SHP77 (cell line): ENCODE measurements at regions not wholly inside any gene's neighbourhood (a gene's known extent, or its start where the extent isn't known, plus 50 kb on each side); places are given as distances from the start of the nearest gene placed in this dataset.

Source experiments
- DNase-seq, 2 experiments: peaks; one replicate each; lab custom pipeline; 2025; lab: John Stamatoyannopoulos, UW

- DNase-seq: no peak
Measured at GRCh38 chr20:60857708-60858107, 394.4 kb upstream of the CDH4 start.

- DNase-seq: no peak
Measured at GRCh38 chr20:60862601-60863000, 389.5 kb upstream of the CDH4 start.

GRCh38 chr20:60863548-60863947, 388.5 kb upstream of the CDH4 start:
- DNase-seq: no peak

GRCh38 chr20:60867589-60867988, 384.5 kb upstream of the CDH4 start:
- DNase-seq: no peak

- no peak for DNase-seq
Measured at GRCh38 chr20:60868316-60868891, 383.7 kb upstream of the CDH4 start.

- DNase-seq: no peak
Measured at GRCh38 chr20:60869087-60869486, 383.0 kb upstream of the CDH4 start.

- DNase-seq: no peak
Measured at GRCh38 chr20:60869625-60870024, 382.4 kb upstream of the CDH4 start.

GRCh38 chr20:60870040-60870439, 382.0 kb upstream of the CDH4 start:
- no peak for DNase-seq

GRCh38 chr20:60872224-60872623, 379.8 kb upstream of the CDH4 start:
- no peak for DNase-seq

GRCh38 chr20:60877071-60877857, 374.8 kb upstream of the CDH4 start:
- no peak for DNase-seq

GRCh38 chr20:60882836-60883235, 369.2 kb upstream of the CDH4 start:
- no peak for DNase-seq

GRCh38 chr20:60883496-60883895, 368.6 kb upstream of the CDH4 start:
- no peak for DNase-seq

- no peak for DNase-seq
Measured at GRCh38 chr20:60884277-60884676, 367.8 kb upstream of the CDH4 start.

- no peak for DNase-seq
Measured at GRCh38 chr20:60888771-60889170, 363.3 kb upstream of the CDH4 start.

GRCh38 chr20:60892095-60892813, 359.8 kb upstream of the CDH4 start:
- DNase-seq: no peak

- DNase-seq: no peak
Measured at GRCh38 chr20:60894091-60894490, 358.0 kb upstream of the CDH4 start.

GRCh38 chr20:60895363-60896079, 356.5 kb upstream of the CDH4 start:
- no peak for DNase-seq

- DNase-seq: no peak
Measured at GRCh38 chr20:60897976-60898375, 354.1 kb upstream of the CDH4 start.

- DNase-seq: no peak
Measured at GRCh38 chr20:60899320-60899719, 352.7 kb upstream of the CDH4 start.

- no peak for DNase-seq
Measured at GRCh38 chr20:60900618-60901017, 351.4 kb upstream of the CDH4 start.

GRCh38 chr20:60901831-60902230, 350.2 kb upstream of the CDH4 start:
- no peak for DNase-seq

- no peak for DNase-seq
Measured at GRCh38 chr20:60903325-60903971, 348.6 kb upstream of the CDH4 start.
